ENCODE measurements at regions not wholly inside any gene's neighbourhood (a gene's known extent, or its start where the extent isn't known, plus 50 kb on each side); places are given as distances from the start of the nearest gene placed in this dataset.

DNA sequence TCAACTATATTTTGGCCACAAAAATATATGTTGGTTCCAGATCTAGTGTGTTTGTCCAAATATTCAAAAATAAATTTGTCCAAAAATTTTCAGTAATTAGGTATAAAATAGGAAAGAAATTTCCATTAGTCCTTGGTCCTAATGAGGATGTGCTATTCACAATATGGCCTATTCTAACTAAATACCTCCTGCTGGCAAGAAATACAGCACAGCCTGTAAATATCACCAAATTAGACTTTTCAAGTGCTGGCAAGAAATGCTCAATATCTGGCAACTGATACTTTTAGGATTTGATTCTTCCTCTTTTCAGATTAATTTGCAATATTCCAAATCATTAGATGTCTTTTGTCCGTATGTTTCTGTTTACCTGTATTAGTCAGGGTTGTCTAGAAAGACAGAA lies 1446.2 kb downstream of the LRFN5 start:
- ChIA-PET CTCF (no interaction called here), POLR2A (no interaction called here)
- Histone ChIP-seq H3K9ac (replicated peaks; ENCODE audit: extremely low read depth, insufficient read depth, low read length) (no peak overlapping the region), H3K79me2 (ENCODE audit: control insufficient read depth, insufficient read depth, low read length) (no peaks in the 10 kb centered on the region), H3K4me2 (ENCODE audit: insufficient read depth, low read length) (no peak overlapping the region), H4K20me1 (replicated peaks; ENCODE audit: control insufficient read depth, extremely low read depth, insufficient read depth, low read length) (no peaks in the 10 kb centered on the region), H2AFZ (ENCODE audit: low read depth, low read length) (no peak overlapping the region), H3K9me3 (replicated peaks; ENCODE audit: control insufficient read depth, insufficient read depth, low read length) (peaks cover 5% of the 10 kb centered on the region), H3K4me1 (ENCODE audit: control insufficient read depth, extremely low read depth, insufficient read depth, low read length) (no peaks in the 10 kb centered on the region), H3K27me3 (ENCODE audit: control insufficient read depth in 2 of 2, insufficient read depth in 2 of 2, low read length in 2 of 2) (no peaks in the 10 kb centered on the region), H3K36me3 (ENCODE audit: control insufficient read depth in 2 of 2, extremely low read depth in 1 of 2, insufficient read depth in 2 of 2, low read length in 2 of 2) (no peaks in the 10 kb centered on the region), H3K27ac (ENCODE audit: insufficient read depth, low read depth, low read length) (no peak overlapping the region), H3K9me1 (replicated peaks; ENCODE audit: control insufficient read depth, extremely low read depth, insufficient read depth, low read length) (no peaks in the 10 kb centered on the region), H3K4me3 (replicated peaks in 1 of 3; ENCODE audit: insufficient read depth in 1 of 3, low read depth in 1 of 3, low read length in 3 of 3) (no peak overlapping the region)
- TF ChIP-seq EZH2 (IDR thresholded peaks at IDR 0.05; ENCODE audit: borderline replicate concordance, low read depth, low read length, severe bottlenecking) (no peak), GATA2 (IDR thresholded peaks at IDR 0.05; ENCODE audit: insufficient read depth, insufficient read length, low read depth, low read length) (no peak), POLR2AphosphoS5 (IDR thresholded peaks at IDR 0.05; ENCODE audit: insufficient read depth, low read depth, low read length) (no peak), FOS (IDR thresholded peaks at IDR 0.05; ENCODE audit: borderline replicate concordance, insufficient read depth, low read length) (no peak), POLR2A (IDR thresholded peaks at IDR 0.05; ENCODE audit: low read depth, low read length) (no peak), MYC (IDR thresholded peaks at IDR 0.05; ENCODE audit: low read depth, low read length) (no peak), JUN (IDR thresholded peaks at IDR 0.05; ENCODE audit: borderline replicate concordance, insufficient read depth, insufficient read length, low read depth) (no peak)
- TF ChIP-seq, protein P1, sequence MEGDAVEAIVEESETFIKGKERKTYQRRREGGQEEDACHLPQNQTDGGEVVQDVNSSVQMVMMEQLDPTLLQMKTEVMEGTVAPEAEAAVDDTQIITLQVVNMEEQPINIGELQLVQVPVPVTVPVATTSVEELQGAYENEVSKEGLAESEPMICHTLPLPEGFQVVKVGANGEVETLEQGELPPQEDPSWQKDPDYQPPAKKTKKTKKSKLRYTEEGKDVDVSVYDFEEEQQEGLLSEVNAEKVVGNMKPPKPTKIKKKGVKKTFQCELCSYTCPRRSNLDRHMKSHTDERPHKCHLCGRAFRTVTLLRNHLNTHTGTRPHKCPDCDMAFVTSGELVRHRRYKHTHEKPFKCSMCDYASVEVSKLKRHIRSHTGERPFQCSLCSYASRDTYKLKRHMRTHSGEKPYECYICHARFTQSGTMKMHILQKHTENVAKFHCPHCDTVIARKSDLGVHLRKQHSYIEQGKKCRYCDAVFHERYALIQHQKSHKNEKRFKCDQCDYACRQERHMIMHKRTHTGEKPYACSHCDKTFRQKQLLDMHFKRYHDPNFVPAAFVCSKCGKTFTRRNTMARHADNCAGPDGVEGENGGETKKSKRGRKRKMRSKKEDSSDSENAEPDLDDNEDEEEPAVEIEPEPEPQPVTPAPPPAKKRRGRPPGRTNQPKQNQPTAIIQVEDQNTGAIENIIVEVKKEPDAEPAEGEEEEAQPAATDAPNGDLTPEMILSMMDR (IDR thresholded peaks at IDR 0.05; ENCODE audit: extremely low read depth in 1 of 2, insufficient read depth in 1 of 2, low read depth in 1 of 2, low read length in 2 of 2): no peak
- TF ChIP-seq, protein P2, sequence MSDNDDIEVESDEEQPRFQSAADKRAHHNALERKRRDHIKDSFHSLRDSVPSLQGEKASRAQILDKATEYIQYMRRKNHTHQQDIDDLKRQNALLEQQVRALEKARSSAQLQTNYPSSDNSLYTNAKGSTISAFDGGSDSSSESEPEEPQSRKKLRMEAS (IDR thresholded peaks at IDR 0.05; ENCODE audit: insufficient read depth, insufficient read length): no peak
- dilution Hi-C loops (cut with MboI; ENCODE audit: extremely low pct_ligation_motif_present, low sequenced_read_pairs) (no loop called here), intact Hi-C loops (cut with micrococcal nuclease) (no loop called here)
- no TSS peak for BruUV-seq (replicated peaks)
- DNase-seq (ENCODE audit: low read depth, low spot score) (no peak), FAIRE-seq (no peak)

Measured in endothelial cell of umbilical vein (primary cell).